GM23248 (cell line): ENCODE measurements at regions not wholly inside any gene's neighbourhood (a gene's known extent, or its start where the extent isn't known, plus 50 kb on each side); places are given as distances from the start of the nearest gene placed in this dataset.
A peak's percentile ranks its signal among the peaks of the same experiment; 100 is the strongest.

Source experiments
- DNase-seq: peaks from one replicate; pipeline ENCODE4 v3.0.0-alpha.2; 2015
- H2AFZ ChIP-seq: fragments of 200-600 bp; sonication (generic); 2 replicates; pipeline ENCODE4 v1.6.1; 2016; ENCODE audit warnings: antibody characterized with exemption
- H3F3A ChIP-seq: fragments of 200-600 bp; sonication (generic); 2 replicates; pipeline ENCODE4 v1.6.1; 2016; ENCODE audit warnings: mild to moderate bottlenecking, antibody characterized with exemption, mixed run types; ENCODE audit not compliant: insufficient read depth
- H3K27ac ChIP-seq: fragments of 200-600 bp; sonication (generic); 2 replicates; pipeline ENCODE4 v1.5.1; 2016; ENCODE audit warnings: mild to moderate bottlenecking
- H3K27me3 ChIP-seq: fragments of 200-600 bp; sonication (generic); replicated peaks from 2 replicates; pipeline ENCODE4 v1.6.1; 2016; ENCODE audit warnings: mild to moderate bottlenecking; ENCODE audit not compliant: insufficient read depth
- H3K36me3 ChIP-seq: fragments of 200-600 bp; sonication (generic); 2 replicates; pipeline ENCODE4 v1.6.1; 2016; ENCODE audit warnings: low read depth, mild to moderate bottlenecking
- H3K4me1 ChIP-seq: fragments of 200-600 bp; sonication (generic); 2 replicates; pipeline ENCODE4 v1.6.1; 2016; ENCODE audit warnings: mild to moderate bottlenecking; ENCODE audit not compliant: insufficient read depth
- H3K4me2 ChIP-seq: fragments of 200-600 bp; sonication (generic); one replicate; pipeline ENCODE4 v1.6.1; 2016; ENCODE audit warnings: mild to moderate bottlenecking; ENCODE audit not compliant: unreplicated experiment
- H3K4me3 ChIP-seq: fragments of 200-600 bp; sonication (generic); 2 replicates; pipeline ENCODE4 v1.5.1; 2016; ENCODE audit warnings: mild to moderate bottlenecking
- H3K79me2 ChIP-seq: fragments of 200-600 bp; sonication (generic); 2 replicates; pipeline ENCODE4 v1.6.1; 2016; ENCODE audit warnings: mild to moderate bottlenecking; ENCODE audit not compliant: insufficient read depth
- H3K9ac ChIP-seq: fragments of 200-600 bp; sonication (generic); 2 replicates; pipeline ENCODE4 v1.6.1; 2016; ENCODE audit warnings: mild to moderate bottlenecking
- H3K9me2 ChIP-seq: fragments of 200-600 bp; sonication (generic); 2 replicates; pipeline ENCODE4 v1.6.1; 2016; ENCODE audit warnings: mixed run types, mild to moderate bottlenecking, moderate library complexity; ENCODE audit not compliant: insufficient read depth
- H3K9me3 ChIP-seq: fragments of 200-600 bp; sonication (generic); one replicate; pipeline ENCODE4 v1.6.1; 2017; ENCODE audit warnings: low read depth
- H4K20me1 ChIP-seq: fragments of 200-600 bp; sonication (generic); 2 replicates; pipeline ENCODE4 v1.6.0; 2016; ENCODE audit not compliant: insufficient read depth
- EZH2 ChIP-seq: fragments of 200-600 bp; sonication (generic); IDR thresholded peaks from 2 replicates; pipeline ENCODE4 v1.6.1; 2018; ENCODE audit warnings: antibody characterized with exemption, mild to moderate bottlenecking; ENCODE audit not compliant: insufficient read depth, poor library complexity, severe bottlenecking
- EZH2phosphoT487 ChIP-seq: fragments of 200-600 bp; sonication (generic); IDR thresholded peaks from 2 replicates; pipeline ENCODE4 v1.6.1; 2018; ENCODE audit warnings: antibody characterized with exemption, moderate library complexity, mild to moderate bottlenecking, low read depth; ENCODE audit not compliant: insufficient read depth
- WGBS, 2 experiments: methylation state at CpG; one replicate each; pipeline ENCODE4 v1.1.6; 2015 to 2017; ENCODE audit warnings: low lambda C conversion rate in 2 of 2, low coverage in 1 of 2; ENCODE audit errors: missing lambda C conversion rate in 2 of 2; 5-methylcytosine and 5-hydroxymethylcytosine counted together
- in situ Hi-C: fragments of 300-500 bp; cut with MboI; formaldehyde crosslinking; loops from 2 replicates; pipeline ENCODE4 v1.15.0; 2020

DNA sequence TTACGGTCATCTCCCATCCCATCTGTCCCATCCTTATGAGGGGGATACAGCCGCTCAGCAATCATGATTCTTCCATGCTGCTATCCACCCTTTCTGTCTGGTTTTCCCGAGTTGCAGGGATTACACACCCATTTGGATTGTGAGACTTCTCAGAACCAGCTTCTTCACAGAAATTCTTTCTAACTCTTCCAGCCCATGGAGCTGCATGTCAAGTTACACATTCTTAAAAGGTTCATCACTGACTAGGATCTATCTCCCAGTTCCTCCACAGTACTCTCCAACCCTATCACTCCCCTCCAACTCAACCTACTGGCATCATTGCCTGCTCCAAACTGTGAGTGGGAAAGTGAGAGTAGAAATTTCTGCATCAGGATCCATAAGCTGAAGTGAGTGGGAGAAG, 558.2 kb upstream of the TNP1 start:
- no peaks in the 10 kb centered on the region for H3K79me2 ChIP-seq
- H3K9ac ChIP-seq = peak overlapping the region; percentile 15; the same call in 1 of the 2 replicates
- peaks cover 35% of the 10 kb centered on the region for H3F3A ChIP-seq
- no peaks in the 10 kb centered on the region for H4K20me1 ChIP-seq
- H2AFZ ChIP-seq = peak overlapping the region; percentile 45
- H3K9me2 ChIP-seq = no peaks in the 10 kb centered on the region
- H3K4me2 ChIP-seq = peak overlapping the region; percentile 86
- TF ChIP-seq EZH2 (no peak), EZH2phosphoT487 (no peak)
- peak overlapping the region; percentile 44 for H3K4me3 ChIP-seq
- in situ Hi-C loops = no loop called here
- WGBS, 2 experiments = 9 to 12% methylated on average over 3 of the region's 3 CpGs
- H3K9me3 ChIP-seq = no peaks in the 10 kb centered on the region
- DNase-seq = peak; percentile 91
- H3K36me3 ChIP-seq = no peaks in the 10 kb centered on the region
- no peaks in the 10 kb centered on the region for H3K27me3 ChIP-seq
- H3K4me1 ChIP-seq = peaks cover 36% of the 10 kb centered on the region
- H3K27ac ChIP-seq = peak overlapping the region; percentile 67

DNA sequence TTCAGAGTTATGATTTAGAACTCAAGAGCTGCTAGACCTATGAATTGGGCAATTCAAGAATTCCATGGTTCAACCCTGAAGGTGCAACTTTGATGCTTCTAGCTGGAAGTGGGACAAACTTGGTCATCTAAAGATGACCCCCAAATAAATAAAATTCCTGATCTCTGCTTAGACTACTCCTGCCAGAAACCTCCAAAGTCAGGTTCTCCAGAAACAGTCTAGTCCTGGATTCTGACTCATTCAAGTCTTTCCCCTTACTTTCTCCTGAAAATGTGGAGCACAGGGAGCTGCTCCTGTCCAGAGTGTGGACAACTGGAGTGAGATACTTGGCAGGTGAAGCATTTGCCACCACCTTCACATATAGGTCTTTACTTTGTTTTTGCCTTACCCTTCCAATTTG, 557.7 kb upstream of the TNP1 start:
- in situ Hi-C loops = no loop called here
- peaks cover 41% of the 10 kb centered on the region for H3F3A ChIP-seq
- TF ChIP-seq EZH2phosphoT487 (no peak), EZH2 (no peak)
- H3K27ac ChIP-seq = peak overlapping the region; percentile 67
- no peaks in the 10 kb centered on the region for H3K36me3 ChIP-seq
- no peaks in the 10 kb centered on the region for H3K27me3 ChIP-seq
- H3K79me2 ChIP-seq = no peaks in the 10 kb centered on the region
- peak overlapping the region; percentile 86 for H3K4me2 ChIP-seq
- no peaks in the 10 kb centered on the region for H3K9me3 ChIP-seq
- no peaks in the 10 kb centered on the region for H4K20me1 ChIP-seq
- H3K9ac ChIP-seq = peak overlapping the region; percentile 15; the same call in 1 of the 2 replicates
- peak; percentile 57 for DNase-seq
- H2AFZ ChIP-seq = peak overlapping the region; percentile 45
- H3K4me1 ChIP-seq = peaks cover 41% of the 10 kb centered on the region
- peak overlapping the region; percentile 44 for H3K4me3 ChIP-seq
- H3K9me2 ChIP-seq = no peaks in the 10 kb centered on the region

DNA sequence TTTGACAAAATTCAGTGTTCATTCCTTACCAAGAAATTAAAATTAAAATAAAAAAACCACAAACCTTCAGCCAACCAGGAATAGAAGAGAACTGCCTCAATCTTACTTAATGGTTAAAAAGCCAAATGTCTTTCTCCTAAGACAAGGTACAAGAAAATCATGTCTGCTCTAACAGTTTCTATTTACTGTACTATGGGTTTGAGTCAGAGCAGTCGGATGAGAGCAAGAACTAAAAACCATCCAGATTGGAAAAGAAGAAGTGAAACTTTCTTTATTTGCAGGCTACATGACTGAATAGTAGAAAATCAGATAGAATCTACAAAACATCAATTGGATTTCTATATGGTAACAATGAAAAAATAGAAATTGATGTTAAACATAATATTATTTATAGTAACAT, 555.5 kb upstream of the TNP1 start:
- WGBS, 2 experiments = 76 to 79% methylated on average over 1 of the region's 1 CpG

GRCh38 chr2:217414429-217414828, 554.6 kb upstream of the TNP1 start:
- Histone ChIP-seq H2AFZ (no peak overlapping the region), H3K4me1 (peaks cover 46% of the 10 kb centered on the region), H3K27me3 (no peaks in the 10 kb centered on the region), H3K4me2 (no peak overlapping the region), H3K9ac (no peak overlapping the region), H3F3A (peaks cover 45% of the 10 kb centered on the region), H3K36me3 (no peaks in the 10 kb centered on the region), H3K79me2 (no peaks in the 10 kb centered on the region), H3K9me2 (no peaks in the 10 kb centered on the region), H3K27ac (no peak overlapping the region), H3K9me3 (no peaks in the 10 kb centered on the region), H3K4me3 (no peak overlapping the region), H4K20me1 (no peaks in the 10 kb centered on the region)
- in situ Hi-C loops = no loop called here
- DNase-seq = no peak
- TF ChIP-seq EZH2 (no peak), EZH2phosphoT487 (no peak)
- 52 to 54% methylated on average over 4 of the region's 4 CpGs for WGBS, 2 experiments

More for the DNA sequence above, 555.5 kb upstream of the TNP1 start:
- no peak for TF ChIP-seq EZH2
- no peak for TF ChIP-seq EZH2phosphoT487
- no peak for DNase-seq
- Histone ChIP-seq H3K9ac (no peak overlapping the region), H3K4me3 (no peak overlapping the region), H3K27ac (no peak overlapping the region), H3K4me2 (no peak overlapping the region), H3K9me2 (no peaks in the 10 kb centered on the region), H3K36me3 (no peaks in the 10 kb centered on the region), H2AFZ (no peak overlapping the region), H3K79me2 (no peaks in the 10 kb centered on the region), H4K20me1 (no peaks in the 10 kb centered on the region), H3K27me3 (no peaks in the 10 kb centered on the region), H3F3A (peaks cover 46% of the 10 kb centered on the region), H3K9me3 (no peaks in the 10 kb centered on the region), H3K4me1 (peaks cover 49% of the 10 kb centered on the region)
- in situ Hi-C loops = no loop called here

DNA sequence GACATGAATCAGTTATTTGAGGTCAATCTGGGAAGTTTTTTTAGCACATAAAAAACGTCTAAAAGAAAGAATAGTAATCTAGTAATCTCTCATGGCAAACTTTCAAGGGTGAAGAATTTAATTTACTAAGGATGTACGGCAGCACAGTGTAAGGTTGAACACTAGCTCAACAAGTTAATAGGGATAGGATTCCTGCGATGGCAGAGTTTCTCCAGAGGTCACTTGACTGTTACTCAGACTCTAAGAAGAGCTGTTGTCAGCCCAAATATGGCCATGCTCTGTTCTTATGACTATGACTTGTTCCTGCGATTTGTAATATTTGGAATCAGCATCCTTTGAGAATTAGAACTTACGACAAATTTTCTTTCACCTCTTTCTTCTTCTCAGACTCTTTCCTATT, 553.3 kb upstream of the TNP1 start:
- H3K36me3 ChIP-seq = no peaks in the 10 kb centered on the region
- H3F3A ChIP-seq = peaks cover 33% of the 10 kb centered on the region
- H3K79me2 ChIP-seq = no peaks in the 10 kb centered on the region
- H3K4me3 ChIP-seq = no peak overlapping the region
- peak; percentile 88 for DNase-seq
- H3K9me3 ChIP-seq = no peaks in the 10 kb centered on the region
- TF ChIP-seq EZH2phosphoT487 = no peak
- no peak for TF ChIP-seq EZH2
- no peaks in the 10 kb centered on the region for H3K9me2 ChIP-seq
- no peaks in the 10 kb centered on the region for H3K27me3 ChIP-seq
- no peak overlapping the region for H3K9ac ChIP-seq
- peak overlapping the region; percentile 65 for H2AFZ ChIP-seq
- in situ Hi-C loops = no loop called here
- H3K4me1 ChIP-seq = peaks cover 34% of the 10 kb centered on the region
- H3K27ac ChIP-seq = peak overlapping the region; percentile 62
- 6 to 7% methylated on average over 5 of the region's 5 CpGs for WGBS, 2 experiments
- H3K4me2 ChIP-seq = peak overlapping the region; percentile 41
- H4K20me1 ChIP-seq = no peaks in the 10 kb centered on the region
